ENCODE measurements at regions not wholly inside any gene's neighbourhood (a gene's known extent, or its start where the extent isn't known, plus 50 kb on each side); places are given as distances from the start of the nearest gene placed in this dataset.

- Mint-ChIP-seq H3K4me1 (ENCODE audit: low read depth) (no peaks in the 10 kb centered on the region), H3K36me3 (ENCODE audit: low read depth) (no peaks in the 10 kb centered on the region), H3K9me3 (no peaks in the 10 kb centered on the region), H3K27me3 (peaks cover 35% of the 10 kb centered on the region), H3K27ac (no peak overlapping the region), H3K4me3 (no peak overlapping the region)
- no peak for TF ChIP-seq CTCF (IDR thresholded peaks at IDR 0.05)
- H3K4me3 ChIP-seq (ENCODE audit: low read length) = no peak overlapping the region
- POLR2A ChIA-PET = no interaction called here
- no peak overlapping the region for H3K27ac ChIP-seq (ENCODE audit: low read depth in 1 of 2, low read length in 2 of 2)
- CTCF ChIA-PET = no interaction called here
- DNase-seq = no peak
- ATAC-seq (ENCODE audit: poor library complexity) = no peak
- peaks cover 3 to 11% of the 10 kb centered on the region in 2 experiments for H3K9me3 ChIP-seq (ENCODE audit: control insufficient read depth in 1 of 2, insufficient read depth in 1 of 2, low read length in 2 of 2)
- peaks cover 14 to 15% of the 10 kb centered on the region in 2 experiments for H3K27me3 ChIP-seq (ENCODE audit: control insufficient read depth in 1 of 2, insufficient read depth in 2 of 2, low read length in 2 of 2)
- no peaks in the 10 kb centered on the region for H3K36me3 ChIP-seq (ENCODE audit: insufficient read depth, low read length)
- no peaks in the 10 kb centered on the region for H3K4me1 ChIP-seq (ENCODE audit: insufficient read depth, low read length)
- intact Hi-C loops (cut with DNase I, micrococcal nuclease) = no loop called here
Observed at GRCh38 chr7:26054386-26054785, 97.6 kb upstream of the NFE2L3 start.

- no peak for ATAC-seq (ENCODE audit: poor library complexity)
- Histone ChIP-seq H3K27me3 (ENCODE audit: control insufficient read depth in 1 of 2, insufficient read depth in 2 of 2, low read length in 2 of 2) (peaks cover 14 to 15% of the 10 kb centered on the region in 2 experiments), H3K4me1 (ENCODE audit: insufficient read depth, low read length) (no peaks in the 10 kb centered on the region), H3K27ac (ENCODE audit: low read depth in 1 of 2, low read length in 2 of 2) (no peak overlapping the region), H3K36me3 (ENCODE audit: insufficient read depth, low read length) (no peaks in the 10 kb centered on the region), H3K4me3 (ENCODE audit: low read length) (no peak overlapping the region), H3K9me3 (ENCODE audit: control insufficient read depth in 1 of 2, insufficient read depth in 1 of 2, low read length in 2 of 2) (peaks cover 3 to 11% of the 10 kb centered on the region in 2 experiments)
- intact Hi-C loops (cut with DNase I, micrococcal nuclease) = no loop called here
- no peaks in the 10 kb centered on the region for H3K4me1 Mint-ChIP-seq (ENCODE audit: low read depth)
- H3K27me3 Mint-ChIP-seq = peaks cover 34% of the 10 kb centered on the region
- no peaks in the 10 kb centered on the region for H3K9me3 Mint-ChIP-seq
- no peak for DNase-seq
- ChIA-PET CTCF (no interaction called here), POLR2A (no interaction called here)
- TF ChIP-seq CTCF (IDR thresholded peaks at IDR 0.05) = no peak
- no peaks in the 10 kb centered on the region for H3K36me3 Mint-ChIP-seq (ENCODE audit: low read depth)
- H3K27ac Mint-ChIP-seq = no peak overlapping the region
- H3K4me3 Mint-ChIP-seq = no peak overlapping the region
Observed at GRCh38 chr7:26055241-26055640, 96.8 kb upstream of the NFE2L3 start.

- H3K27me3 Mint-ChIP-seq = peaks cover 29% of the 10 kb centered on the region
- Histone ChIP-seq H3K4me3 (ENCODE audit: low read length) (no peak overlapping the region), H3K4me1 (ENCODE audit: insufficient read depth, low read length) (peaks cover 5% of the 10 kb centered on the region), H3K27ac (ENCODE audit: low read depth in 1 of 2, low read length in 2 of 2) (no peak overlapping the region), H3K27me3 (ENCODE audit: control insufficient read depth in 1 of 2, insufficient read depth in 2 of 2, low read length in 2 of 2) (peaks cover 0 to 16% of the 10 kb centered on the region in 2 experiments), H3K36me3 (ENCODE audit: insufficient read depth, low read length) (no peaks in the 10 kb centered on the region), H3K9me3 (ENCODE audit: control insufficient read depth in 1 of 2, insufficient read depth in 1 of 2, low read length in 2 of 2) (no peaks in the 10 kb centered on the region)
- CTCF ChIA-PET = interaction anchor here (1.2 to 2.2 kb wide), 3 partner anchors 9 to 169 kb away, joined by 3 to 8 read pairs (median 5); no protein-coding TSS in a partner anchor
- intact Hi-C loops (cut with DNase I, micrococcal nuclease) = loop anchor here (1.0 to 5.0 kb wide), 3 partner anchors 109 to 169 kb away; no protein-coding TSS in a partner anchor
- H3K4me3 Mint-ChIP-seq = no peak overlapping the region
- TF ChIP-seq CTCF (IDR thresholded peaks at IDR 0.05) = no peak
- ATAC-seq (ENCODE audit: poor library complexity) (no peak), DNase-seq (no peak)
- H3K4me1 Mint-ChIP-seq (ENCODE audit: low read depth) = peaks cover 5% of the 10 kb centered on the region
- POLR2A ChIA-PET = interaction anchor here (1.0 kb wide), 1 partner anchor 169 kb away, joined by 3 read pairs; no protein-coding TSS in a partner anchor
- H3K36me3 Mint-ChIP-seq (ENCODE audit: low read depth) = no peaks in the 10 kb centered on the region
- no peak overlapping the region for H3K27ac Mint-ChIP-seq
- no peaks in the 10 kb centered on the region for H3K9me3 Mint-ChIP-seq
Observed at GRCh38 chr7:26060733-26061677, 91.0 kb upstream of the NFE2L3 start.
